ENCODE measurements at regions not wholly inside any gene's neighbourhood (a gene's known extent, or its start where the extent isn't known, plus 50 kb on each side); places are given as distances from the start of the nearest gene placed in this dataset.

- TF ChIP-seq CTCF (IDR thresholded peaks at IDR 0.05) (no peak), POLR2A (IDR thresholded peaks at IDR 0.05) (no peak)
These were observed 147.9 kb upstream of the LYZL1 start for GRCh38 chr10:29140991-29141390.
